Stimulated activated CD8-positive, alpha-beta memory T cell treated with anti-CD3 and anti-CD28 coated beads, Interleukin-15, amount 100 ng/mL, for 1 hour (primary cell): ENCODE measurements at regions not wholly inside any gene's neighbourhood (a gene's known extent, or its start where the extent isn't known, plus 50 kb on each side); places are given as distances from the start of the nearest gene placed in this dataset.
"Not testable (repeated sequence)": the region's sequence is repeated elsewhere in the genome, so short reads cannot be mapped to it uniquely, and the experiment has no call there.

Source experiments
- DNase-seq: peaks from one replicate; pipeline ENCODE4 v3.0.0-alpha.2; 2020; ENCODE audit warnings: low read depth

- DNase-seq = no peak
Measured at GRCh38 chr9:95584176-95584575, 67.4 kb upstream of the PTCH1 start.

DNA sequence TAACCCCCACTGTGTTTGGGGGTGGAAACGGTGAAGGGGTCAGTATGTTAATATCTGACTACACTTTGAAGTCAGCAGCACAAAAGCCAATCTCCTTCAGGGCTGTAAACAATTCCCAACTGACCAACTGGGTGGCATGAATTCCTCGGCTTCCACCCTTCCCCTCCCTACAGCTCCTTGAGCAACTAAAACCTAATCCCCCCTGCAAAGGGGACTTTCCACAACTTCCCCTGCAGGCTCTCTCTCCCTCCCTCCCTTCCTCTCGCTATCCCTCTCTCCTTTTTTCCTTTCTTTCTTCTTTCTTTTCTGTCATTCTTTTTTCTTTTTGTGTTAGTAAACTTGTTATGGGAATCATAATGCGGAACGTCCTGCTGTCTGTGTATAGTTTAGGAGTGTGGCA lies 65.1 kb upstream of the PTCH1 start:
- no peak for DNase-seq

DNA sequence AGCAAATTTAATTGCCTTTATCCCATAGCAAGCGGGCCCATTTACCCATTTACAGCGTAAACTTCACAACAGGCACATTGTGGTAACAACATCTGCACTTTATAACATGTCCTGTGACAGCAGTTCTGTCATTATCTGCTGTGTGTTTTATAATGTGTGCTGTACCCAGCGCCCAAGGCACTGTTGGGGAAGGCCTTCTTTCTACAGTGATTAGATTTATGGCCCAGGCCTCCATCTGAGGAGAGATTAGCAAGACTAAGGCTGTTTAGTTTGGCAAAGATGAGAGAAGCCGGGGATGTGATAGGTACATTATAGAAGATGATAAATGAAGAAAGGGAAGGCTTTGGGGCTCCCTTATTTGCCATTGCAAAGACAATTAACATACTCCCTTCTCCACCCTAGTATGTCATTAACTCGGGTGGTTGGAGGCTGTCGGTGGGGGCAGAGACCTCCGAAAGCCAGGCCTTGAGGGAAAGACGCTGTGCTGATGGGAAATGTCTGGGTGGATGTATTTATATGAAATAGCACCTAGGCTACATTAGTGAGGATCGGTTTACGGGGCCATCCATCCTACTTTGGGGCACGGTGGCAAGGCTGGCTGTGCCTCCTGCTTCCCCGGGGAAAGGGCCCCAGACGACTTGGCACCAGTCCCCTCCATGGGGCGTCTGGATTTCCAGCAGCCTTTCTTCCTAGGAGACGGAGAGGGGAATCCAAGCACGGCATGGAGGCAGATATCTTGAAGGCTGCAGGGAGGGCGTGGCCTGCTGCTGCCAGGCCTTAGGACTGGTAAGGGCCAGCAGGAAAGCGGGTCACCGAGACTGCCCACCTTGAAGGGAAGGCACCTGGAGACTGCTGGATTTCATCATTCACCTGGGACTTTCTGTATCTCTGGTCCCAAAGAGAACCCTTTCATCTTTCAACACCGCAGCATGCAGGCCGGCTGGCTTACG lies 64.3 kb upstream of the PTCH1 start:
- no peak for DNase-seq

DNA sequence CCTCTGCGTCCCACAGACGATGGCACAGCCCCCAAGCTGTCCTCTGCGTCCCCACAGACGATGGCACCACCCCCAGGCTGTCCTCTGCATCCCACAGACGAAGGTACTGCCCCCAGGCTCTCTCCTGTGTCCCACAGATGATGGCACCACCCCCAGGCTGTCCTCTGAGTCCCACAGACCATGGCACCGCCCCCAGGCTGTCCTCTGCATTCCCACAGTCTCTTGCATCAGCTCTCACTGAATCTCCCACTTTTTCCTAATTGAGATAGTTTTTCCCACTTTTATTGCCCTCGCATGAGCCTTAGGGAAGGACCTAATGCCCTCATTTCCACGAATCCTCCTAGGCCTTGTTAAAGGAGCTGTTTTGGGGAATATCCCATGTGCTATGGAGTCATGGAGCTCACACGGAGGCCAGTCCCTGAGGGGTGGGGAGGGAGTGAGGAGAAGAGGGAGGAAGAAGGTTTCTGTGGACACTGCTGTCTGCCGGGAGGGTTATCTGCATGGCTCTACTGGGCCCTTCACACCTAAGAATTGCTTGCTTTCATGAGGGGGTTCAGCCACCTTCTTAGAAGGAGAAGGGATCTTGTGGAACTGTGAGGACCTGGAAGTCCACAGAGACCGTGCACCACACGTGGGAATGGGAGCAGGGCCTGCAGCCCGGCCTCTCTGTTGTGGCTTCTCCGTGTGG lies 58.2 kb upstream of the PTCH1 start:
- DNase-seq = no peak

DNA sequence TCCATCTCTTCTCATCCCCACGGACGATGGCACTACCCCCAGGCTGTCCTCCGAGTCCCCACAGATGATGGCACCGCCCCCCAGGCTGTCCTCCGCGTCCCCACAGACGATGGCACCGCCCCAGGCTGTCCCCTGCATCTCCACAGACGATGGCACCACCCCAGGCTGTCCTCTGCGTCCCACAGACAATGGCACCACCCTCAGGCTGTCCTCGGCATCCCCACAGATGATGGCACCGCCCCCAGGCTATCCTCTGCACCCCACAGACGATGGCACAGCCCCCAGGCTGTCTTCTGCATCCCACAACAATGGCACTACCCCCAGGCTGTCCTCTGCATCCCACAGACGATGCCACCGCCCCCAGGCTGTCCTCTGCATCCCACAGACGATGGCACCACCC lies 57.4 kb upstream of the PTCH1 start:
- DNase-seq = no peak

- DNase-seq = no peak
Measured at GRCh38 chr9:95573463-95573862, 56.7 kb upstream of the PTCH1 start.

DNA sequence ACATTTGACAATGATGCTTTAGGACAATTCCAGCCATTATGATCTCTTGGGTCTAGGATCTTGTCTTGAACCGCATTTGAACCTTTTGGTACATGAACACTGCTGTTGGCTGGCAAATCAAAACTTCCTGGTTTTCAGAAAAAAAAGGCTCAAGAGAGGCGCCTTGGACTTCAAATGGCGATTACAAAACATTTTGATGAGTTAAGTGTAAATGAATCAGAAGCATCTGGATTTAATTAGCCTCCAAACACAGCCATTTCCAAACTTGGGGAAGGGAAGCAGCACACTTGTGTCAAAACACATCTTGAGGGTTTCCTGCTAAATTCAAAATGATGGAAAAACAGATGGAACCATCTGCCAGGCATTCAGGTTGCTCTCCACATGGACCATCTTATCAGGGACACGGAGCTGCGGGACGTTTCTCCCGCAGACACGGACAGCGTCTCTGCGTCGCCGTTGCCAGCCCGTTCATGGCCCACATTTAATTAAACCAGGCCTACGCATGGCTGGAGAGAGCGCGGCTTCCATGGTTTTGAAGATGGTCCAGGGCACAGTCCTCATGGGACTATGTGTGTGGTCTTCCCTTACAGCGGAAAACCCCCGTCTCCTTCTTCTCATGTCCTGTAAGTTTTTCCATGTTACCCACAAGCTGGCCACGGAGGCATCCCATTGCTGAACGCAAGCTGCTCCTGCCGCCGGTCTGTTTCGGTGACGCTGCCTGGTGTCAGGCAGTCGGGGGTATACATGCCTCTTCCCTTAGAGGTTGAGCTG lies 55.8 kb upstream of the PTCH1 start:
- no peak for DNase-seq

DNA sequence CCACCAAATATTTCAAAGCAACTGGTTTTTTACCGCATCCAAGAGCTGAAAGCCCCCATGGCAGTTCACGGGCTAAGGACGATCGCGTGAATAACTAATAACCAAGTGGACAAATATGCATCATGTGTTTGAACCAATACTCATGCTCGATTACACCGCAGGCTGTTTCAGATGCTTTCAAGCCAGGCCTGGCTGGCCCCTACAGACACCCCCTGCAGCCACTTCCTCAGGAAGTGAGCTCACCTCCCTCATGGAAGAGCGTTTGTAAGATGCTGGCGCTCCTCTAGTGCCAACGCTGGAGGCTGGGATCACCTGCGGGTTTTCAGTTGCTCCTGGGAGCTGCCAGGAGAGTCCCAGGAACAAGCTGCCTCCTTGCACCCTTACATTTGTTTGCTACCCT lies 53.9 kb upstream of the PTCH1 start:
- no peak for DNase-seq

DNA sequence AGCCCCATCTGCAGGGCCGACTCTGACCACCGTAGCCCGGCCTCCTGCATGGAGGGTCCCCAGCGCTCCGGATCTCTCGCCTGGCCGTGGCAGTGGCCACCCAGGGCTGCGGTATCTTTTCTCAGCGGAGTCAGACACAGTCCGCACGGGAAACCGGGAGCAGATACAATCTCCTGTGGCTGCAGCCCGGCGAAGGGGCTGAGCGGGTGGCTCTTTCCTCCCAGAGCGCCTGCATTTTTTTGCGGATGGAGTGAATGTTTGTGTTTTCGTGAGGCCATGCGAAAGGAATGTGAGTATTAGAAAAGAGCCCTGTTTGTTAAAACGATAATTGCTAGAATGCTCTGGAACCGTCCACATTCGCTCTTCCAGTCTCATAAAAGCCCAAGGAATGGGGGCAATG lies 53.4 kb upstream of the PTCH1 start:
- no peak for DNase-seq

- not testable (repeated sequence) for DNase-seq
Measured at GRCh38 chr9:95568735-95569134, 52.0 kb upstream of the PTCH1 start.
